GM18868 (cell line): ENCODE measurements at regions not wholly inside any gene's neighbourhood (a gene's known extent, or its start where the extent isn't known, plus 50 kb on each side); places are given as distances from the start of the nearest gene placed in this dataset.
"Not testable (repeated sequence)": the region's sequence is repeated elsewhere in the genome, so short reads cannot be mapped to it uniquely, and the experiment has no call there.

Experiments
- ATAC-seq: cut with Tn5 transposase; IDR thresholded peaks from one replicate; pipeline ENCODE4 v1.9.1; 2021; ENCODE audit warnings: mild to moderate bottlenecking, moderate library complexity; ENCODE audit not compliant: unreplicated experiment

DNA sequence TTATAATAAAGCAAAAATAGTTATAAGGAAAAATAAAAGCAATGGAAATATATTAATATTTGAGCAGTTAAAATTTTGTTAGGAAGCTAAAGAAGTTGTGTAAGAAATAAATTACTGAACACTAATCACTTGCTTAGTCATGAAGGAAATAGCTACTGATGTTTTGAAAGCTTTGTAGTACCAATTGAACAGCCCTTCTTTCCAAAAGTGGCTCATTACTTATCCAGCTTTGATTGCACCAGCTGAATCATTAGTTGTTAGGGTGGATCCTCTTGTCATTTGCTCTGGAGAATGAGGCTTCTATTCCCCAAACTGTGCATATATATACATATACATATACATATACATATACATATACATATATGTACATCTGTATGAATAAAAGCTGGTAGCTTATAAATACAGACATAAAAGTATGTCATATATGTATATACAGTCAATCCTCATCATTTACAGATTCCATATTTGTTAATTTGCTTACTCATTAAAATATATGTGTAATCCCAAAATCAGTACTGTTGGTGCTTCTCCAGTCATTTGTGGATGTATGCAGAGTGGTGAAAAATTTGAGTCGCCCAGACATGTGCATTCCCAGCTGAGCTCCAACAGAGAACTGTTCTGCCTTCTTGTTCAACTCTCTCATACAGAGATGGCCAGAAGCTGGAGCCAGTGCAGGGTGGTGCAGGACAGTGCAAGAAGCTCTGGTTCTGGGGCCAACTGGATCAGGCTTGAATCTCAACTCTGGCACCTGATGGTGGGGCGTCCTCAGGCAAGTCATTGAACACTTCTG is 214.1 kb downstream of the RPAP3 start:
- ATAC-seq = no peak

DNA sequence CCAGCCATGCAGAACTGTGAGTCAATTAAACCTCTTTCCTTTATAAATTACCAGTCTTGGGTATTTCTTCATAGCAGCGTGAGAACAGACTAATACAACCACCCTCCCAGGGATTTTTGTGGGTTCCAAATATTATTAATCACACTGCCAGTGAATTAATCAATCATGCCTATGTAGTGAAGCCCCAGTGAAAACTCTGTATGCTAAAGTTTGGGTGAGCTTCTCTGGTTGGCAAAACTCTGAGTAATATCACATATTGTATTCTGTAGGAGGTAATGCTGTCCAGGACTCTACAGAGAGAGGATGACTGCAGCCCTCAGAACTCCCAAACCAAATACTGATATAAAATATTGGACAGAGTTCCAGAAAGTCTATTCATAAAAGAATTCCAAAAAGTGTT is 216.9 kb downstream of the RPAP3 start:
- no peak for ATAC-seq

GRCh38 chr12:47481041-47481440 is 224.8 kb downstream of the RPAP3 start:
- ATAC-seq = no peak

GRCh38 chr12:47478426-47478825 is 227.4 kb downstream of the RPAP3 start:
- no peak for ATAC-seq

GRCh38 chr12:47473091-47473490 is 232.7 kb downstream of the RPAP3 start:
- no peak for ATAC-seq

- ATAC-seq = not testable (repeated sequence)
Measured at GRCh38 chr12:47470349-47470748, 235.5 kb downstream of the RPAP3 start.

DNA sequence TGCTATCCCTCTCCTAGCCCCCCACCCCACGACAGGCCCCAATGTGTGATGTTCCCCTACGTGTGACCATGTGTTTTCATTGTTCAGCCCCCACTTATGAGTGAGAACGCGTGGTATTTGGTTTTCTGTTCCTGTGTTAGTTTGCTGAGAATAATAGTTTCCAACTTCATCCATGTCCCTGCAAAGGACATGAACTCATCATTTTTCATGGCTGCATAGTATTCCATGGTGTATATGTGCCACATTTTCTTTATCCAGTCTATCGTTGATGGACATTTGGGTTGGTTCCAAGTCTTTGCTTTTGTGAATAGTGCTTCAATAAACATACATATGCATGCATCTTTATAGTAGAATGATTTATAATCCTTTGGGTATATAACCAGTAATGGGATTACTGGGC is 241.9 kb downstream of the RPAP3 start:
- not testable (repeated sequence) for ATAC-seq

- no peak for ATAC-seq
Measured at GRCh38 chr12:47458279-47458678, 247.6 kb downstream of the RPAP3 start.

DNA sequence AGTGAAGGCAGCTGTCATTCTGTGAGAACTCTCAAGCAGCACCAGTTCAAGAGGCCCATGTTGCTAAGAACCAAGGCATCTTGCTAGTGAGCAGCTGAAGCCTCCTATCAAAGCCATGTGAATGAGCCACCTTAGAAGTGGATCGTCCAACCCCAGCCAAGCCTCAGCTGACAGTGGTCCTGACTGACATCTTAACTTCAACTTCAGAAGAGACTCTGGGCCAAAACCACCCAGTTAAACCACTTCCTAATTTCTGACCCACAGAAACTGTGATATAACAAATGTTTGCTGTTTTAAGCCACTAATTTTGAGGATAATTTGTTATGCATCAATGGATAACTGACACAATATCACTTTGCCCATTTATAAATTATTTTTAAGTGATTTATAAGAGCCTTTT is 256.0 kb downstream of the RPAP3 start:
- ATAC-seq = no peak

DNA sequence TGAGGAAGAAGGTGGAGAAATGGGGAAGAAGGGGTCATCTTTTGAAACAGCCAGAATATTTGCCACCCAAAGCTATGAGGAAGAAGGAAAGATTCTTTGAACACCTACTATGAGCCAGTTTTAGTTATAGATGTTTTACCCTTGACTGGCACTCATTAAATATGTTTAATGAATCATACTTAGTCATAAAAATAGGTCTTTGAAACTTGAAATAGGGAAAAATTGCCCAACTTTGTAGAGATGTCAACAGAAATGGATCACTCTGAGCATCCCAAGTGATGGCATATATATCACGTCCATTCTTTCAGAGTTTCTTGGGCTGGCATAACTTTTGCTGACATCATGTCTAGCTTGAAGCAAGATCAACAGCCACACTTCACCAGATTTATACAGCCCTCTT is 263.5 kb downstream of the RPAP3 start:
- ATAC-seq = no peak

GRCh38 chr12:47441490-47441889 is 264.3 kb downstream of the RPAP3 start:
- no peak for ATAC-seq

DNA sequence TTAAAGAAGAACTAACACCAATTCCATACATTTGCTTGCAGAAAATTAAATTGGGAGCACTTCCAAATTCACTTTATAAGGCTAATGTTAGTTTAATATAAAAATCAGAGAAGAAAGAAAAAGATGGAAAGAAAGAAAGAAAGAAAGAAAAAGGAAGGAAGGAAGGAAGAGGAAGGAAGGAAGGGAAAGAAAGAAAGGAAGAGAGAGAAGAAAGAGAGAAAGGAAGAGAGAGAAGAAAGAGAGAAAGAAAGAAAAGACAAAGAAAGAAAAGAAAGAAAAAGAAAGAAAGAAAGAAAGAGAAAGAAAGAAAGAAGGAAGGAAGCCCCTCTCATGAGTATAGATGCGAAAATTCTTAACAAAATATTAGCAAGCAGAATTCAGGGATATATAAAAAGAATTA is 267.7 kb downstream of the RPAP3 start:
- no peak for ATAC-seq

- ATAC-seq = no peak
Measured at GRCh38 chr12:47437570-47437969, 268.3 kb downstream of the RPAP3 start.

GRCh38 chr12:47433876-47434275 is 272.0 kb downstream of the RPAP3 start:
- ATAC-seq = no peak

- not testable (repeated sequence) for ATAC-seq
Measured at GRCh38 chr12:47426678-47427309, 279.0 kb downstream of the RPAP3 start.

- no peak for ATAC-seq
Measured at GRCh38 chr12:47422611-47423010, 283.2 kb downstream of the RPAP3 start.

- ATAC-seq = no peak
Measured at GRCh38 chr12:47419497-47419896, 286.3 kb downstream of the RPAP3 start.

- ATAC-seq = no peak
Measured at GRCh38 chr12:47417955-47418354, 287.9 kb downstream of the RPAP3 start.

DNA sequence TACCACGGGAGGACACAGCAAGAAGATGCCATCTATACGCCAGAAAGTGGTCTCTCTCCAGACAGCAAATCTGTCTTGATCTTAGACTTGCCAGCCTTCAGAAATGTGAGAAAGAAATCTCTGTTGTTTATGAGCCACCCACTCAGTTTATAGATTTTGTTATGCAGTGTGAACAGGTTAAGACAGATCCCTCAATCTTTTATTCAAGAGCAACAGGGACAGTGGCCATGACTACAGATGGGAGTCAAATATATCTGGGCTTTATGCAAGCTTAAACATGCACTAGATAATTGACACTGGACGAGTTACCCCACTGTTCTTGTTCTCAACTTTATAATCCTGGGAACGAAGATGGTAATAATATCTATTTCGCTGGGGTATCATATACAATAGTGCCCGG is 288.7 kb downstream of the RPAP3 start:
- ATAC-seq = no peak

GRCh38 chr12:47415054-47415453 is 290.8 kb downstream of the RPAP3 start:
- ATAC-seq = no peak

- no peak for ATAC-seq
Measured at GRCh38 chr12:47414511-47414910, 291.3 kb downstream of the RPAP3 start.

DNA sequence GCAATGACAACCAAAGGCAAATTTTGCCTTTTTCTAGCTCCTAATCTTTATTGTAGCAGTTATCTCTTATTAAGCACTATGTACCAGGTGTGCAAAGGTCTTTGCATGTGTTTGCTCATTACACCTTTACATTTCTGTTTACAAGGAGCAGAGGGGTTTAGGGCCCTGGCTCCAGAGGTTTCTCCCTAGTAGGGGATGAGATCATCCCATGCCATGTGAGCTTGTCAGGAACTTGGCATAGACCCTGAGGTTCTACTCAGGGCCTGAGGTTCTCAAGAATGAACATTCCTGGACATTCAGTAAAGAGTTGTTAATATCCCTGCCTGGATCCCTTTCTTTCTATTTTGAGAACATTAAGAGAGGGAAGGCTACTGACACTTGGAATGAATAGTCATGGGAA is 292.0 kb downstream of the RPAP3 start:
- ATAC-seq = no peak
